HUES6 (cell line): ENCODE measurements at regions not wholly inside any gene's neighbourhood (a gene's known extent, or its start where the extent isn't known, plus 50 kb on each side); places are given as distances from the start of the nearest gene placed in this dataset.

Experiments
- H3K27ac ChIP-seq: 2 replicates; pipeline ENCODE4 v1.7.0; 2013; ENCODE audit warnings: low read depth, mild to moderate bottlenecking, low read length, inconsistent platforms
- H3K27me3 ChIP-seq: 2 replicates; pipeline ENCODE4 v1.6.1; 2013; ENCODE audit warnings: low read length; ENCODE audit not compliant: control insufficient read depth, insufficient read depth
- H3K36me3 ChIP-seq: 2 replicates; pipeline ENCODE4 v1.6.1; 2013; ENCODE audit warnings: low read length; ENCODE audit not compliant: control insufficient read depth, insufficient read depth
- H3K4me1 ChIP-seq: 2 replicates; pipeline ENCODE4 v1.6.1; 2013; ENCODE audit warnings: low read length; ENCODE audit not compliant: control insufficient read depth, insufficient read depth
- H3K4me3 ChIP-seq: 2 replicates; pipeline ENCODE4 v1.5.1; 2013; ENCODE audit warnings: low read depth, low read length
- H3K9ac ChIP-seq: one replicate; pipeline ENCODE4 v1.6.1; 2013; ENCODE audit warnings: mild to moderate bottlenecking, low read length
- H3K9me3 ChIP-seq: 2 replicates; pipeline ENCODE4 v1.6.1; 2013; ENCODE audit warnings: low read depth, low read length; ENCODE audit not compliant: control insufficient read depth, insufficient read depth

DNA sequence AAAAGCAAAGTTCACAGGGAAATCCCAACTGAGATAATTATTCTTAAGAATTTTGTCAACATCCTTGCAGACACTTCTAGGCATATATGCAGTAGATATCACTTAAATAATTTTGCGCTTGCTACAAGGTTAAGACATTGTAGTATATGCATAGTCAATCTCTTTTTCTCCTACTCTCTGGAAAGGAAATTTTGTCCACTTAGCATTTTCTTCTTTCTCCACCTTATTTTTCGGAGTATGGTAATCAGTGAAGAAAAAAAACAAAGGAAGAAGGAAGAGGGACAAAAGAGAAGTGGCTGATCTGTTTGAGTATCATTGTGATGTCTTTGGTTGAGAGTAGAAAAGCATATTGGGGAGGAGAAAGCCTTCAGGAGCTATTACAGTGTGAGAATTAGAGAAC lies 104.6 kb downstream of the LACC1 start:
- H3K9ac ChIP-seq, result no peak overlapping the region
- H3K4me3 ChIP-seq, result no peak overlapping the region
- no peaks in the 10 kb centered on the region for H3K27me3 ChIP-seq
- peaks cover 6% of the 10 kb centered on the region for H3K4me1 ChIP-seq
- no peaks in the 10 kb centered on the region for H3K36me3 ChIP-seq
- no peaks in the 10 kb centered on the region for H3K9me3 ChIP-seq
- H3K27ac ChIP-seq, result no peak overlapping the region

DNA sequence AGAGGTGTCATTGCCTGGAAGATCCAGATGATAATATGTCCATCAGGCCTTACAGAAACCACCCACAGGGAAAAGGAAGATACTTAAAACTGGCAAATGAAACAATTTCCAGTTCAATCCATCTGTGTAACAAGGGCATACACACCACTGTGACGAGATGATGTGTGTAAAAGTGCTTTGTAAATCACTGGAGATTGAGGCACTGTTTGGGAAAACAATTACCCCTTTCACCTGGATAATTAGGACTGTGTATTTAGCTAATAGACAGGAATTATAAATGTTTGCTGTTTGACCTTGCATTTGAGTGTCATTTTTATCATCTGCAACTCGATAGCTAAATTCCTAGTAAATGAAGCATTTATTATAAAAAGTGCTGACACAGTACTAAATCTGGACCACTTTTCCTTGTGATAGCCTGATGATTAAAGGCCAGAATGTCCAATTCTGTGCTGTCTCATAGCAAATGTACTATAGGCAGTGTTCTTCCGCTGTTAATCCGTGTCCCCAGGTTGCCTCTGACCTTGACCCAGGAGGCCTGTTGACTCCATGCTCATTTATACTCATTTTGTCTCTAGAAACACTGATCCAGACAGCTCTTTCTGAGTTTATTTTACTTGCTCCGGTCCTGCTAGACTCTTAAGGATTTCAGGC lies 105.8 kb downstream of the LACC1 start:
- Histone ChIP-seq H3K9me3 (no peaks in the 10 kb centered on the region), H3K27me3 (no peaks in the 10 kb centered on the region), H3K4me3 (no peak overlapping the region), H3K4me1 (peaks cover 6% of the 10 kb centered on the region), H3K36me3 (no peaks in the 10 kb centered on the region), H3K9ac (no peak overlapping the region), H3K27ac (no peak overlapping the region)

DNA sequence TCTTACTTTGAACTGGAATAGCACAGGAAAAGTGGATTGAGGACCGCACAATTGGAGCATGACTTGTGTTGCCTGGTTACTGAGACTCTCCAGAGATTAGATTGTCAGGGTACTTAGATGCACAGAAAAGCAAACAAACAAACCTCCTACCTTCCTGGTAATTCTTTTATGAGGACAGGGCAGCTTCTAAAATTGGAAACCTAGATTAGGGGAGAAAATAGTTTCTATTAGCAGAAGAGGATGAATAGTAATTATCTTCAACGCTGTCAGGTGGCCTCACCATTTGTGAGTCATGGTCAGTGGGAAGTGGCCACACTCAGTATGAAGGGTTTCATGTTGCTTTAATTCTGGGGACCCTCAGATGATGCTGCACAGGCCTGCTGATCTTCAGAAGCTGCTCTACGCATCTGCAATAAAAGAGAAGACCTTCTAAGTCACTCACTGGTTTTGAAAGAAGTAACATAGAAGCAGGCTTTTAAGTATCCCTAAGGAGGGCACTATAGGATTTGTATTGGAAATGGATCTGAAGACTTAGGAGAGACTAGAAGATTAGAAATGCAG lies 106.8 kb downstream of the LACC1 start:
- Histone ChIP-seq H3K9me3 (no peaks in the 10 kb centered on the region), H3K9ac (no peak overlapping the region), H3K4me1 (peaks cover 5% of the 10 kb centered on the region), H3K27ac (no peak overlapping the region), H3K27me3 (no peaks in the 10 kb centered on the region), H3K36me3 (no peaks in the 10 kb centered on the region), H3K4me3 (no peak overlapping the region)

DNA sequence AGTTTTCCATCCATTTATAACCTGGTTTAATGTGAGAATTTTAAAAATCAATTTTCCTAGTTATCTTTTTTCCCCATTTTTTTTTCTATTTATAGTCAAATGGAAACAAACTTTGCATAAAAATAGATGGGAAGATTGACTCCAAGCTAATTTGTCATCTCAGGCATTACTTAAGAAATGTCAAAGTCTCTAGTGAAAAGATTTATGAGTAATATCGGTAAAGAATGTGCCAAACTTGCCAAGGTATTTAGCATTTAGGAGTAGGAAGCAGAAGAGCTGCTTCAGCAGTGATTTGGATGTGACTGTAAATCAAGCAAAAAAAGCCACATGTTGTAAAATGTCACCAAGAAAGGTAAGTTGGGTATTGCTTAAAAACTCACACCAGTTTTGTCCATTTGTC lies 108.6 kb downstream of the LACC1 start:
- Histone ChIP-seq H3K9ac (no peak overlapping the region), H3K27ac (no peak overlapping the region), H3K27me3 (no peaks in the 10 kb centered on the region), H3K9me3 (no peaks in the 10 kb centered on the region), H3K4me1 (peaks cover 10% of the 10 kb centered on the region), H3K4me3 (no peak overlapping the region), H3K36me3 (no peaks in the 10 kb centered on the region)

DNA sequence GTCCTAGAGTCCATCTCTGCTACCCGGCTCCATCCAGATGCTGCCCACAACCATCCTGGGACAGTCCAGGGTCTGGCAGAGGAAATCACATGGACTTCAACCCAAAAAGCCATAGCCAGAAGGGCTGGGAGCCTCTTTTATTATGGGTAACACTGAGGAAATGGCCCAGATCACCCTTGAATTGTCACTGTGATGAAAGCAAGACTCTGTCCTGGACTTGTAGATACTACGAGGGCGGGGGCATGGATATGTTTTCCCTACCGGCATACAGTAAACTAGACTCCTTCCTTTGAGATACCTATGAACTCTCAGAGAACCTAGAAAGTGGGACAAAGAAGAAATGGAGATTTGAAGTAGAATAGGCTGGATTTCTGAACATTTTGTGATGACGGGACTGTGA lies 110.3 kb downstream of the LACC1 start:
- Histone ChIP-seq H3K27me3 (no peaks in the 10 kb centered on the region), H3K36me3 (no peaks in the 10 kb centered on the region)

DNA sequence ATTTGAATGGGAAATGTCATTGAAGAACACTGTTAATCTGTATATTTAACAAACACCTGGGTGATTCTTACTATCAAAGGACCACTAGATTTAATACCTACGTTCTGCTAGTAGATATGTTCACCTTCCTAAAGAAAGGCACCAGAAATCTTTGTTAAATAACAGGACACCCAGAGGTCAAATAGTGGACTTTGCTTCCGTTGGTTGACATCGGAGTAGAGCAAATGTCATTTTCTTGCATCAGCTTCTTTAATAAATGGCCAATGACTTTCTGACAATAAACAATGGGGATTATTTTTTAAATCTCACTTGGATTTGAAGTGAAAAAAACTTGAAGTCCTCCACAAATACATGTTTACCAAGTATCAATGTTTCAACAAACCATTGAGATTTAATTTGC lies 111.1 kb downstream of the LACC1 start:
- Histone ChIP-seq H3K4me3 (no peak overlapping the region), H3K9me3 (peaks cover 17% of the 10 kb centered on the region)

More for the DNA sequence above, 110.3 kb downstream of the LACC1 start:
- Histone ChIP-seq H3K9ac (no peak overlapping the region), H3K4me3 (no peak overlapping the region), H3K4me1 (peaks cover 5% of the 10 kb centered on the region), H3K27ac (no peak overlapping the region), H3K9me3 (peaks cover 8% of the 10 kb centered on the region)

DNA sequence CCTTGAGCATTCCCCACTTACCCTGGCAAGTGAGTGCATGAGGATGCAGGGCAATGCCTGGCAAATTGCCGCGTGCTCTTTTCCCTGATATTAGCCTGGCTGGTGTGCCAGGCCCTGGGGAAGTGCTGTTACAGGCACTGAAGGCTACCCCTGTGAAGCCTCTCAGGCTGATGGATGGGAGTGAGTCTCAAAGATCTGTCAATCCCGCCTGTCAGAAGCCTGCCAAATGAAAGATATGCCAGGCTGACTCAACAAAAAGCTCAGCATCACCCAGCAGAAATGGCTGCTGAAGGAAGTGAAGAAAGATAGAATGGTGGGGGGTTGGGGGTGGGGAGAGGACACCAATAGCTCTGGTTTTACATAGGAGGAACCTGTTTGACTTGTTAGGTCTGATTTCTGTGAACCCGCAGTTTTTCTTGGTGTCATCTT lies 112.1 kb downstream of the LACC1 start:
- Histone ChIP-seq H3K27ac (no peak overlapping the region), H3K4me3 (no peak overlapping the region)

More for the DNA sequence above, 111.1 kb downstream of the LACC1 start:
- Histone ChIP-seq H3K27me3 (no peaks in the 10 kb centered on the region), H3K36me3 (no peaks in the 10 kb centered on the region), H3K4me1 (peaks cover 5% of the 10 kb centered on the region), H3K9ac (no peak overlapping the region), H3K27ac (no peak overlapping the region)

DNA sequence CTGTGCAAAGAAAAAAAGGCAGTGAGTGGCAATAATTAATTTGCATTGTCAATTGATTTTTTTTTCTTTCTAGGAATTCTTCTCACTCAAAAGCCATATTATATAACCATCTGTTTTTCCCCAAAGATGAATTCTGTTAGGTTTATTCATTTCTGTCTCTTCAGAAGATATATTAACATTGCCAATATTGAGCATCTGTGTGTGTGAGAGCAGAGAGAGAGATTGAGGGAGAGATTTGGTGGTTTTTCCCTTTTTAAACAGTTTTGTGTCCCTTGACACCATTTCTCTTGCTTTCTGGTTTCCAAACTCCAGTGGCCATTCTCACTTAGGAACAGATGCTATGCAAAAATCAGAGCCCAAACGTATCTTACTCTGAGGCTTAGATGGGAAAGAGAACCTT lies 112.5 kb downstream of the LACC1 start:
- peaks cover 5% of the 10 kb centered on the region; the same call in 1 of the 2 replicates for H3K4me1 ChIP-seq
- no peak overlapping the region for H3K9ac ChIP-seq
- no peaks in the 10 kb centered on the region for H3K27me3 ChIP-seq
- H3K27ac ChIP-seq, result no peak overlapping the region
- H3K9me3 ChIP-seq, result peaks cover 18% of the 10 kb centered on the region
- no peaks in the 10 kb centered on the region for H3K36me3 ChIP-seq
- H3K4me3 ChIP-seq, result no peak overlapping the region

More for the DNA sequence above, 112.1 kb downstream of the LACC1 start:
- peaks cover 5% of the 10 kb centered on the region for H3K4me1 ChIP-seq
- no peaks in the 10 kb centered on the region for H3K27me3 ChIP-seq
- H3K36me3 ChIP-seq, result no peaks in the 10 kb centered on the region
- peaks cover 18% of the 10 kb centered on the region for H3K9me3 ChIP-seq
- no peak overlapping the region for H3K9ac ChIP-seq

DNA sequence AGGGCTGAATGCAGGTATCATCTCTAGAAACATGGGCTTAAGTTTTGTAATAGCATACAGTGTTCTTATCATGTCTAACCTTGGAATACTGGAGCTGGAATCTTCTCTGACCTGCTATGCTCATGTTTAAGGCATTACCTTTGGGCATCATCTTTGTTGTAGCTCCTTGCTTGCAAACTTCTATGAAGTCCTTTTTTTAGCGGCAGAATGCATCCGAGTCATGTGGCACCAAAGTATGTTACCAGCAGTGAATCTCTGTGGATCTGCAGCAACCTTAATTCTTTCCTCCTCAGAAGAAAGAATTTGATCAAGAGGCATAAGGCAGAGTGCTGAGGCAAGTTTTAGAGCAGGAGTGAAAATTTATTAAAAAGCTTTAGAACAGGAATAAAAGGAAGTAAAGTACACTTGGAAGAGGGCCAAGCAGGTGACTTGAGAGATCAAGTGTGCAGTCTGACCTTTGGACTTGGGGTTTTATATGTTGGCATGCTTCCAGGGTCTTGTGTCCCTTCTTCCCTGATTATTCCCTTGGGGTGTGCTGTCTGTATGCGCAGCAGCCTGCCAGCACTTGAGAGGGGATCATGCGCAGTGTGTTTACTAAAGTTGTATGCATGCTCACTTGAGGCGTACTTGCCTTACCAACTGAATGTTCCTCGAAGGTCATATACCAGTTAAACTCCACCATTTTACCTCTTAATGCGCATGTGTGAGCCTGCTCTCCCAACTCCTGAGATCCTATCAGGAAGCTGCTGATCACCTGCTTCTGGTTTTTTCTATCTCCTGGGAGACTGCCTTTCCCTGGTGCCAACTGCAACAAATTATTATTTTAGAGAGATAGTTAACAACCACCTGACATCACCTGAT lies 115.5 kb downstream of the LACC1 start:
- no peak overlapping the region for H3K27ac ChIP-seq
- H3K9ac ChIP-seq, result no peak overlapping the region
- no peaks in the 10 kb centered on the region for H3K36me3 ChIP-seq
- H3K4me1 ChIP-seq, result peaks cover 5% of the 10 kb centered on the region; the same call in 1 of the 2 replicates
- no peaks in the 10 kb centered on the region for H3K27me3 ChIP-seq
- no peak overlapping the region for H3K4me3 ChIP-seq
- peaks cover 18% of the 10 kb centered on the region for H3K9me3 ChIP-seq

DNA sequence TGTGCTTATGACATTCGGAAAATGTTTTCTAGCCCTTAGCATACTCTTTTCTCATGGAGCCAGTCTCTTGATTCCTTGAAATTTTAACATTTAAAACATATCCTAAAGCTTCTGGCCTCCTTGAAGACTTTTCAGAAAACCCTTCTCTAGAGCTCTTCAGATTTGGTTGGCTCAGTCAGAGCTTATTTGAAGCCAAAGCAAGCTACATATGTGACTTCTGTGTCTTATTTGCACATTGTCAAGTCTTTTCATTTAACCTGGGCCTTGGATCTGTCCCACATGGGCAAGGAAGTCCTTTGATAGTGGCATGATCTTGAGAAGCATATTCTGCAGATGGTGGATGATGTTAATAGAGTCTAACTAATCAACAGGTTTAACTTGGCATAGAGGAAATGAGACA lies 116.5 kb downstream of the LACC1 start:
- Histone ChIP-seq H3K4me3 (no peak overlapping the region), H3K4me1 (peaks cover 5% of the 10 kb centered on the region; the same call in 1 of the 2 replicates), H3K9ac (no peak overlapping the region), H3K27me3 (no peaks in the 10 kb centered on the region), H3K9me3 (peaks cover 23% of the 10 kb centered on the region), H3K36me3 (no peaks in the 10 kb centered on the region), H3K27ac (no peak overlapping the region)

DNA sequence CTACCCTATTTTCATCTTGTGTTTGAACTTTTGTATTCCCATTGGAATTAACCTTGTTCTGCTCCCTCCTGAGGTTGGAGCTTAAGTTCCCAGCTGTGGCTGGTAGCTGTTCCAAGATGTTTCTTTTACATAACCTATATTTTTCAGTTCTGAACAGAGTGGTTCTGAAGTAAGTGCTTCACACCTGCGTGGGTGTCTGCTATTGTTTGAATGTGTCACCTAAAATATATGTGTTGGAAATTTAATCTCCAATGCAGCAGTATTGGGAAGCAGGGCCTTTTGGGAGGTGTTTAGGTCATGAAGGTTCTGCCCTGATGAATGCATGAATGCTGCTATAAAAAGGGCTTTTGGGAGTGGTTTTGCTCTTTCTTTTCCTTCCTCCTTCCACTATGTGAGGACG lies 123.8 kb downstream of the LACC1 start:
- H3K36me3 ChIP-seq, result no peaks in the 10 kb centered on the region
- no peak overlapping the region for H3K9ac ChIP-seq
- H3K4me1 ChIP-seq, result no peaks in the 10 kb centered on the region
- H3K27me3 ChIP-seq, result no peaks in the 10 kb centered on the region
- H3K4me3 ChIP-seq, result no peak overlapping the region
- H3K27ac ChIP-seq, result no peak overlapping the region
- peaks cover 5% of the 10 kb centered on the region; the same call in 1 of the 2 replicates for H3K9me3 ChIP-seq
